ENCODE measurements at regions not wholly inside any gene's neighbourhood (a gene's known extent, or its start where the extent isn't known, plus 50 kb on each side); places are given as distances from the start of the nearest gene placed in this dataset.

DNA sequence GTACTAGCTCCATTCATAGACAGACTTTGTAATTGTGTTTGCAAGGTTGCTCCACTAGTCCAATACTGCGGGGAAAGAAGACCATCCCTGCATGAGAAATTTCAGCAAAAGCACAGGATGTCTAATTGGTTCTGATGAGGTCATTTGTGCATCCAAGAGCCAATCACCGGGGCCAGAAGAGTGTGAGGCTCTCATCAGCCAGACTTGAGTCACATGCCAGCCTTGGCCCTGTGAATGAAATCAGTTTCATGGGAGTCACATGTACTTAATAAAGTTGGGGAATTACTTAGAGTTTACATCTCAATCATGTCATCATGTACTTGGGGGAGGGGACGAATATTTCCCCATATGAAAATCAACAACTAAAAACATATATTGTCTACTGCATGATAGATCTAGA is 1236.0 kb downstream of the MAT2B start:
- no peak for DNase-seq

DNA sequence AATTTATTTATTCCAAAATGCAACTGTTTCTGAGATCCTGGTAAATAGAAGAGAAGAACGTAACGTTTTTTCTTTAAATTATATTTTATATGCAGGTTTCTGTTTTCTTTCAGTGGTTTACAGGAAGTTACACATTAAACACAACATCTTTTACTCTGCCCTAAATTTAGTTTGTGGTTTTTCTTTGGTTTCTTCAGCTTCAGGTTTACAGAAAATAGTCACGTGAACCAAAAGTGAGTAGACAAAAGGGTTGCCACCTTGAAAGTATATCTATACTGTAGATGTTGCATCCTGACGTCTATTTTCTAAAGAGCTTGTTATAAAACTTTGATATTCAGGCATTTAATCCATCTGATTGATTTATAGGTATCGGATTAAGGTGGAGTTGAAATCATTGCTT is 1236.6 kb downstream of the MAT2B start:
- DNase-seq = no peak

- DNase-seq = no peak
These were observed 1241.3 kb downstream of the MAT2B start for GRCh38 chr5:164746723-164747122.

- DNase-seq = no peak
These were observed 1242.0 kb downstream of the MAT2B start for GRCh38 chr5:164747371-164747770.

DNA sequence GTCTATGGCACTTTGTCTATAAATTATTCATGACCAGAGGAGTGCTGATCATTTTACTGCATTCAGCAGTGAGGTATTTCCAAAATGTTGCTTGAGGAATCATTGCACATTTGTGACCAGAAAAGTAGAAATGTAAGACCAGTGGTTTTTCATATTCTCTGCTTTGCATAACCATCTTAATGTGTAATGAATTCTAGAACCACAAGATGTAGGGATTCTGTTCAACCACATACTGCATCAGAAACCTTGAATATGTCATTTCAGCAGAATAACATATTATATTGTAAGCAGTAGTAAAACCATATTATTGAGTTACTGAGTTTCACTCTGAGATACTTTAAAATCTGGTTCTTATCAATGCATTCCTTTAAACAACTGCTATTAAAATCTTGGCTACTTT is 1243.4 kb downstream of the MAT2B start:
- DNase-seq = no peak

- no peak for DNase-seq
These were observed 1248.0 kb downstream of the MAT2B start for GRCh38 chr5:164753434-164753833.

DNA sequence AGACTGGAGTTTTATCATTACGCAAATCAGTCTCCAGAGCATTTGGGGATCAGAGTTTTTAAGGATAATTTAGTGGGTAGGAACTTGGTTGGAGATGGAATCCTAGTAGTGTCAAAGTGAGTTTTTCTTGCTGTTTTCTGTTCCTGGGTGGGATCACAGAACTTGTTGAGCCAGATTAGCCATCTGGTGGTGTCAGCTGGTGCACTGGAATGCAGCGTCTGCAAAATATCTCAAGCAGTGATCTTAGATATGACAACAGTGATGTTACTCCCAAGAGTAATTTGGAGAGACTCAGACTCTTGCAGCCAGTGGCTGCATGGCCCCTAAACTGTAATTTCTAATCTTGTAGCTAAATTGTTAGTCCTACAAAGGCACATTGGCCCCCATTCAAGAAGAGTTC is 1257.8 kb downstream of the MAT2B start:
- DNase-seq = no peak

DNA sequence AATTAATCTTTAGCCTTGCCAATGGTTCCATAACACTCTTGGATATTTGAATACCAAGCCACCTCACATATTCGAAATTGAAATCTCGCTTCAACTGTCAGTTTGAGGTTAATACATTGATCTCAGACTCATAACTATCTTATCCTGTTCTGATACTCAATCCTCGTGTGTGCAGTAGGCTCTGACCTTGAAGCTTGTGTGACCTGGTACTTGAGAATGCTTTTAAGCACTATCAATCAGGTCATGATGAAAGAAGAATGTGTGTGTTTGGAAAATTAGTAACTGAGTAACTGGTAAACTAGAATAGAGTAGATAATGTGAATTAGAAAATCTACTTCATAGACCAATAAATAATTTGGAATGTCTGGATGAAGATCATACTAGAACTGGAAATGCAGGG is 1266.7 kb downstream of the MAT2B start:
- DNase-seq = no peak

- DNase-seq = peak in 1 of 2 donors; percentile 3
These were observed 1278.8 kb downstream of the MAT2B start for GRCh38 chr5:164784230-164784629.

- no peak for DNase-seq
These were observed 1292.7 kb downstream of the MAT2B start for GRCh38 chr5:164798110-164798509.

DNA sequence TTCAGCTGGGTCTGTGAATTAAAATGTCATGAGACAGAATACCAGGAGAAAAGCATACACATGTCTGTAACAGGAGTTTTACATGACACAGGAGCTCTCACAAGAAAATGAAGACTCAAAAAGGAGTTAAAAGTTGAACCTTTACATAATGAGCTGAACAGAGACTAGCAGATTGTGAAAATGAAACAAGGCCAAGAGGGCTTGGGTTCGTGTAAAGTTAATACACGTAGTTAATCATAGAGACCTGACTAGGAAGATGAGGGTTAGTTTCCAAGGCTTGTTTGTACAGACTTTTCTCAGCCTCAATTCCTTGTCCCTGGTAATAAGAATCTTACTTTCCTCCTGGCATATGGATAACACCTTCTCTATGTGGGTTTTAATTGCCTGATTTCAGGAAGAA is 1294.0 kb downstream of the MAT2B start:
- no peak for DNase-seq

- no peak for DNase-seq
These were observed 1296.5 kb downstream of the MAT2B start for GRCh38 chr5:164801910-164802309.

DNA sequence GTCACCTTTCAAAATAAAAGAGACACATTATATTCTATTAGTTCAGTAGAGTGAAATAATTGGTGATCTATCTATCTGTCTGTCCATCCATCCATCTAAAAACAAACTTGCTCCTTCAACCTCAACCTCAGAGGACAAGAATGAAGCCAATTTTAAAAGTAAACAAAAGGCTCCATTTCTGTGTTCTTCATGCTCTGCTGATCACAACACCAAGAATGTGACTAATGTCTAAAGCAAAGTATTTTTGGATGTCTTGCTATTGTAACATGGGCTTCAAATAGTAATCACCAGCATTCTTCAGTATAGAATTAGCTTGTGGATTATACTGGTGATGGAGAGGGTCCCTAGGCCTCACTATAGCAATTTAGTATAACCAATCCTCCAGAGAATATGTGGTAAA is 1304.4 kb downstream of the MAT2B start:
- DNase-seq = no peak

- no peak for DNase-seq
These were observed 1313.0 kb downstream of the MAT2B start for GRCh38 chr5:164818445-164818844.

GRCh38 chr5:164824671-164825070 is 1319.3 kb downstream of the MAT2B start:
- DNase-seq = no peak

- no peak for DNase-seq
These were observed 1327.1 kb downstream of the MAT2B start for GRCh38 chr5:164832516-164832915.

GRCh38 chr5:164844348-164844747 is 1338.9 kb downstream of the MAT2B start:
- DNase-seq = no peak

DNA sequence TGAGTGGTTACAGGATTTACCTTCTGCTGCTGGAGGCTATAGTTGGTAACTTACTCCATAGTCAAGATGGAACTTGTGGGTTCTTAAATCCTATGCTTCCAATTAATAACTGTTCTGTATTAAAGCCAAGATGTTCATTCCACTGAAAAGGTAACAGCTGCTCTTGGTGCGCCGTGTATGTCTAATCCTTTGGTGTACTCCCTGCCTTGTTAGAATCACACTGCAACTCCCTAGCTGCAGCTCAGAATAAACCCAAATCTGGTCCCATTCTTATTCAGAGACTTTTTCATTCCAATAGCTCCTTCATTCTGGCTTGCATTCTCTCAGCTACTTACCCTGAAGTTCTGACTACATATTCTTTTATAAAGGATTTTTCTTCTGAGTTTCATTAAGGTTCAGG is 1355.5 kb downstream of the MAT2B start:
- no peak for DNase-seq

- no peak for DNase-seq
These were observed 1356.2 kb downstream of the MAT2B start for GRCh38 chr5:164861610-164862009.

- DNase-seq = peak in 1 of 2 donors; percentile 55
These were observed 1363.3 kb downstream of the MAT2B start for GRCh38 chr5:164868761-164869160.

DNA sequence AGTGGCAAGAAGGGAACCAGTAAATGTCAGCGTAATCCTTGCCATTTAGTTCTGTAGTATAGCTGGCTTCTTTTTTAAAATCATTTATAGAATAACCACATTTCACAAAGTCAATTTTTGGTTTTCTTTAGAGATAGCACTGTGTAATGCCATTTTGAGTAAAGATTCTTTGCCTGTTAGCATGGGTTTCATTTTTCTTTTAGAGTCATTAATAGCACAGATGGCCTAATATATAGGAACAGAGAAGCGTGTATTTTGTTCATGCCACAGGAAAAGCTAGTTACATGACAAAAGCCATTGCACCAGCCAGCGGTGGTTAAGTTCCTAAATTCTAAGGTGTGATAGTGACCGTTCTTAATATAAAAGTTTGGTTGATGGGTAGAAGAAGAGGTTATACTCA is 1363.9 kb downstream of the MAT2B start:
- no peak for DNase-seq

DNA sequence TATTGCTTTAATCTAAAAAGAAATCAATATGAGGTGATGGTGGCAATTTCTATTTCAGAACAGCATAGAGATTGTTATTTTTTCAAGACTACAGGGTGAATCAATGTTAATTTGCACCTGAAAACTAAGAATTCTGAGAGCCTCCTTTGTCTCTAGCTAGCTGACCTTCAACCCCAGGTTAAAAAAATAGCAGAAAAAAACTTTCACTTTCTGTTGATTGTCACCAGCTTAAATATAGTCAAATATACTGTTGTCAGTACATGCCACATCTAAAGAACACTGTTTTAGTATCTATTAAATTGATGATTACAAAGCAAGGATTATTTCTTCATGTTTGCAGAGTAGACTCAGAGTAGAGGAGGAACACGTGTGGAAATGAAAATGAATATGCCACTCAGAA is 1371.4 kb downstream of the MAT2B start:
- DNase-seq = no peak

DNA sequence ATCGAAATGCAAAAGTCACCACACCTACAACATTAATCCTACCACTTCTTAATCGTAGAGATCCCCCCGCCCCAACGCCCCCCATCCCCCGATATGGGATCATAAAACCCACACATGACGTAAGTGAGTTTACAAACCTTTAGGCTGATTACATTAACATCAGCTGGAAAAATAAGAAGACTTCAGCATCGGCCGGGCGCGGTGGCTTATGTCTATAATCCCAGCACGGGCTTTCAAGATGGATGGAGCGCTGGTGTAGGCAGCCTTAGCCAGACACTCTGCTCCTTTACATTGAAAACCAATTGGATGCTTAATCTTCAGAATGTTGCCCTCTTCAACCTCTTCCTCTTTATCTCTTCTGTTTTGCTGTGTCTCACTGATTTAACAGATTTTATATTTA is 1376.0 kb downstream of the MAT2B start:
- no peak for DNase-seq

DNA sequence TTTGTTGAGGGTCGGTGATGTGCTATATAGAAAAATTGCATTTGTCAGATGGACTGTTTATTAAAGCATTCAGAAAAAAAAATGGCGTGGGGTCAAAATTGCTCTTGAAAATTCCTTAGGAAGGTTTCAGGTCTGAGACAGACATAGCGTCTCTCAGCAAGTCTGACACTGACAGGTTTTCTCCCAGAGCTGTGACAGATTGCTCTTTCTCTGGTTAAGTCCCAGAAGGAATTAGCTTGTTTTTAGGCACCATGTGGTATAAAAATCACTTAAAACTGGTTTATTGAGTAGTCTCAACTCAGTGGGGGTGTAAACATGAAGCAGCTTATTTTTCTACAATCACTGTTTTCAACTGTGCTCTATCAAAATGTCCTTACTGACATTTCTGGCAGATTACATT is 1379.8 kb downstream of the MAT2B start:
- DNase-seq = no peak

DNA sequence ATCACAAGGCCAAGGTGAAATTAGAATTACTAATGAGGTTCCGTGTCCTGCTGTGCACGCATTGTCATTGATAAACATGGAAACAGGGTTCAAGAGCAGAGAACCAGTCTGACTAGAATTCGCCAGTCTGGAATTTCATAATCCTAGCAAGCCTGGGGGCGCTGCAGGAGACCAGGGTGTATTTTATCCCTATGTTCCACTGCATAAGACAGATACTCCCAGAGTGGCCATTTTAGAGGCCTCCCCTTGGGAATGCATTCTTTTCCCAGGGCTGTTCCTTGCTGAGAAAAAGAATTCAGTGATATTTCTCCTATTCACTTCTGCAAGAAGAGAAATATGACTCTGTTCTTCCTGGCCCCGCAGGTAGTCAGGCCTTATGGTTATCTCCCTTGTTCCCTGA is 1387.7 kb downstream of the MAT2B start:
- no peak for DNase-seq

DNA sequence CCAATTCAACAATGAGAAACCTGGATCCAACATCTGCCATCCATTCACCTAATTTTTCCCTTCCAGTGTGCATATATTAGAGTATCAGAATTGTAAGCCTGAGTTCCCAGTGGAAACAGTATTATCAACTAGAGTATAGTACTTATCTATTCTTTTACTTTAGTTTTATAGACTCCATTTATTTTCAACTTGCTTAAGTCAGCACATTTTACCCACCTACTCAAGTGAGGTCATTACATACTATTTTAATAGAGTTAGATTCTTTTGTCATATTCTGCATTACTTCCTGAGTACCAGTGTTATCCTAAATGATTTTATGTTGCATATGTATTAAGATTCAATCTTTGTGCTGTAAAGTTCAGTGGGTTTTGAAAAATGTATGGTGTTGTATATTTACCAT is 1393.3 kb downstream of the MAT2B start:
- DNase-seq = no peak
